HCT116 (cell line): ENCODE measurements at regions not wholly inside any gene's neighbourhood (a gene's known extent, or its start where the extent isn't known, plus 50 kb on each side); places are given as distances from the start of the nearest gene placed in this dataset.

ENCODE experiments used
- CTCF ChIP-seq, 3 experiments: fragments of 200-600 bp in 1 of 3; sonication (generic) in 1 of 3; IDR thresholded peaks in 2 of 3; conservative IDR thresholded peaks in 1 of 3; 2 replicates each; pipeline ENCODE4 v1.5.1; 2012 to 2017; ENCODE audit warnings: low read depth in 2 of 3, low read length in 2 of 3, antibody characterized with exemption in 1 of 3, borderline replicate concordance in 1 of 3, control low read depth in 1 of 3, mild to moderate bottlenecking in 1 of 3, mixed read lengths in 1 of 3, mixed run types in 1 of 3, moderate library complexity in 1 of 3; ENCODE audit not compliant: insufficient read depth in 1 of 3
- POLR2A ChIP-seq: IDR thresholded peaks from 2 replicates; pipeline ENCODE4 v1.7.0; 2011; ENCODE audit warnings: borderline replicate concordance; ENCODE audit not compliant: insufficient read depth, insufficient read length; ENCODE audit errors: extremely low read depth
- POLR2AphosphoS5 ChIP-seq: IDR thresholded peaks from 2 replicates; pipeline ENCODE4 v1.6.1; 2011; ENCODE audit warnings: mild to moderate bottlenecking, low read depth, low read length, moderate library complexity
- SIN3A ChIP-seq: IDR thresholded peaks from 2 replicates; pipeline ENCODE4 v1.6.1; 2012; ENCODE audit warnings: low read depth

- TF ChIP-seq CTCF (IDR thresholded peaks at IDR 0.05 in 2 of 3, conservative IDR thresholded peaks at IDR 0.05 in 1 of 3; ENCODE audit: borderline replicate concordance in 1 of 3, insufficient read depth in 1 of 3, low read depth in 2 of 3, low read length in 2 of 3) (no peak), SIN3A (no peak), POLR2AphosphoS5 (no peak), POLR2A (no peak)
Measured at GRCh38 chr11:115984228-115984627, 480.0 kb upstream of the CADM1 start.
